ENCODE measurements at regions not wholly inside any gene's neighbourhood (a gene's known extent, or its start where the extent isn't known, plus 50 kb on each side); places are given as distances from the start of the nearest gene placed in this dataset.

DNA sequence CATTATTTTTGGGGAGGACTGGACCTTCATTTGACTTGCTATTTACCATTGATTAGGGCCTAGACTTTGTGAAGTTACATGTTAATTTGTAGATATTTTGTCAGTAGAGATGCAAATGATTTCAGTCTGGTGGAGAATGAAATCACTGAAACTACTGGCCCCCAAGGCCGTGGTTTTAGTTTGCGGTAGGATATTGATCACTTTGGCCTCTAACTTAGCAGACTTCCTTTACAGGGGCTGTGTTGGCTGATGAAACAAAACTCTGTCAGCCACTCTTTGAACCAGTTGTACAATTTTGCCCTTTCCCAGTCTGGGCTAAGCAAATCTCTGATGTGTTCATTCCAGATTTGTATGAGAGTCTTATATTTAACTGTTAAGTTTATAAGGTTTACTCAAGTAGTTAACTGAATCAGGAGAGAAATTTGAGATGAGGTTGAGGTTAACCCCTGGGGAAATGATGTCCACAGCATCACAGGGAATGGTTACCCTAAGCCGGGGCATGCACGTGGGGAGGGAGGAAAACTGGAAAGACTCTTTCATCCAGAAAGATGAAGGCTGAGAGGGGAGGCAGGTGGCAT, 105.7 kb upstream of the INSIG1 start:
- Histone ChIP-seq H3K27me3 (ENCODE audit: control insufficient read depth in 4 of 4, insufficient read depth in 4 of 4, low read length in 3 of 4) (no peaks in the 10 kb centered on the region), H3K4me3 (ENCODE audit: low read depth in 1 of 3, low read length in 3 of 3) (no peak overlapping the region), H3K27ac (ENCODE audit: low read depth in 1 of 2, low read length in 2 of 2) (no peak overlapping the region), H3K4me1 (ENCODE audit: control insufficient read depth in 4 of 4, insufficient read depth in 4 of 4, low read length in 3 of 4) (peaks cover 0 to 14% (median 10%) of the 10 kb centered on the region in 4 donors), H3K9me3 (ENCODE audit: control insufficient read depth in 4 of 4, low read length in 3 of 4) (no peaks in the 10 kb centered on the region), H3K9ac (ENCODE audit: low read depth in 1 of 2, low read length in 2 of 2) (no peak overlapping the region), H3K36me3 (ENCODE audit: control insufficient read depth in 4 of 4, insufficient read depth in 3 of 4, low read depth in 1 of 4, low read length in 3 of 4) (no peaks in the 10 kb centered on the region)
- WGBS: 88% methylated on average over 4 of the region's 4 CpGs
- TF ChIP-seq, protein P1, sequence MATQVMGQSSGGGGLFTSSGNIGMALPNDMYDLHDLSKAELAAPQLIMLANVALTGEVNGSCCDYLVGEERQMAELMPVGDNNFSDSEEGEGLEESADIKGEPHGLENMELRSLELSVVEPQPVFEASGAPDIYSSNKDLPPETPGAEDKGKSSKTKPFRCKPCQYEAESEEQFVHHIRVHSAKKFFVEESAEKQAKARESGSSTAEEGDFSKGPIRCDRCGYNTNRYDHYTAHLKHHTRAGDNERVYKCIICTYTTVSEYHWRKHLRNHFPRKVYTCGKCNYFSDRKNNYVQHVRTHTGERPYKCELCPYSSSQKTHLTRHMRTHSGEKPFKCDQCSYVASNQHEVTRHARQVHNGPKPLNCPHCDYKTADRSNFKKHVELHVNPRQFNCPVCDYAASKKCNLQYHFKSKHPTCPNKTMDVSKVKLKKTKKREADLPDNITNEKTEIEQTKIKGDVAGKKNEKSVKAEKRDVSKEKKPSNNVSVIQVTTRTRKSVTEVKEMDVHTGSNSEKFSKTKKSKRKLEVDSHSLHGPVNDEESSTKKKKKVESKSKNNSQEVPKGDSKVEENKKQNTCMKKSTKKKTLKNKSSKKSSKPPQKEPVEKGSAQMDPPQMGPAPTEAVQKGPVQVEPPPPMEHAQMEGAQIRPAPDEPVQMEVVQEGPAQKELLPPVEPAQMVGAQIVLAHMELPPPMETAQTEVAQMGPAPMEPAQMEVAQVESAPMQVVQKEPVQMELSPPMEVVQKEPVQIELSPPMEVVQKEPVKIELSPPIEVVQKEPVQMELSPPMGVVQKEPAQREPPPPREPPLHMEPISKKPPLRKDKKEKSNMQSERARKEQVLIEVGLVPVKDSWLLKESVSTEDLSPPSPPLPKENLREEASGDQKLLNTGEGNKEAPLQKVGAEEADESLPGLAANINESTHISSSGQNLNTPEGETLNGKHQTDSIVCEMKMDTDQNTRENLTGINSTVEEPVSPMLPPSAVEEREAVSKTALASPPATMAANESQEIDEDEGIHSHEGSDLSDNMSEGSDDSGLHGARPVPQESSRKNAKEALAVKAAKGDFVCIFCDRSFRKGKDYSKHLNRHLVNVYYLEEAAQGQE (IDR thresholded peaks at IDR 0.05): no peak
- TF ChIP-seq, protein P2, sequence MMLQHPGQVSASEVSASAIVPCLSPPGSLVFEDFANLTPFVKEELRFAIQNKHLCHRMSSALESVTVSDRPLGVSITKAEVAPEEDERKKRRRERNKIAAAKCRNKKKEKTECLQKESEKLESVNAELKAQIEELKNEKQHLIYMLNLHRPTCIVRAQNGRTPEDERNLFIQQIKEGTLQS (IDR thresholded peaks at IDR 0.05): no peak
- no peak for TF ChIP-seq YY1 (IDR thresholded peaks at IDR 0.05)
- TF ChIP-seq FOXA2 (IDR thresholded peaks at IDR 0.05): no peak
- no peak for DNase-seq (ENCODE audit: low spot score)

DNA sequence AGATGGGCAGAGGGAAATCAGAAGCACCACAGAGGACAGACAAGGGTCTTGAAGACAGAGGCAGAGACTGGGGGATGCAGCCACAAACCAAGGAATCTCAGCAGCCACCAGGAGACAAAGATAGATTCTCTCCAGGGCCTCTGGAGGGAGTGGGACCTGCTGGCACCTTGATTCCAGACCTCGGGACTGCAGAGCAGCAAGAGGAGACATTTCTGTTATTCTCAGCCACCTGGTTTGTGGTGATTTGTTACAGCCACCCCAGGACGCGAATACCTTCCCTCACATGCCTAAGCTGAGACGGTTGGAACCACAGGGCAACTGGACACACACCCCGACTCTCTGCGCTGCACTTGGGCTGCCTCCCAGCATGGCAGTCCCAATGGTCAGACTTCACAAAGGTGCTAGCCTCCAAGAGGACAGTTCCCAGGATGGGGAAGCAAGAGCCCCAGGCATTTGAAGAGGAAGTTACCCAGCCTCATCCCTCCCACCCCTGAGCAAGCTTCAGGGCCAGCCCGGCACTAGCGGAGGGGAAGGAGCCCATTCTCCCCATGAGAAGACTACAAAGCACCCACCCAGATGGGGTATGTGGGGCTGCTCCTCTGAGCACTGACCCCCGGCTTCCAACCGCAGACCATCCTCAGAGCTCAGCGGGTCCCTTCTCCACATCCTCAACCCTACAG, 104.6 kb upstream of the INSIG1 start:
- Histone ChIP-seq H3K4me1 (ENCODE audit: control insufficient read depth in 4 of 4, insufficient read depth in 4 of 4, low read length in 3 of 4) (peaks cover 0 to 14% (median 10%) of the 10 kb centered on the region in 4 donors), H3K27me3 (ENCODE audit: control insufficient read depth in 4 of 4, insufficient read depth in 4 of 4, low read length in 3 of 4) (no peaks in the 10 kb centered on the region), H3K9me3 (ENCODE audit: control insufficient read depth in 4 of 4, low read length in 3 of 4) (no peaks in the 10 kb centered on the region), H3K4me3 (ENCODE audit: low read depth in 1 of 3, low read length in 3 of 3) (no peak overlapping the region), H3K9ac (ENCODE audit: low read depth in 1 of 2, low read length in 2 of 2) (no peak overlapping the region), H3K36me3 (ENCODE audit: control insufficient read depth in 4 of 4, insufficient read depth in 3 of 4, low read depth in 1 of 4, low read length in 3 of 4) (no peaks in the 10 kb centered on the region), H3K27ac (ENCODE audit: low read depth in 1 of 2, low read length in 2 of 2) (no peak overlapping the region)
- no peak for DNase-seq (ENCODE audit: low spot score)
- 92% methylated on average over 11 of the region's 11 CpGs for WGBS
- TF ChIP-seq FOXA1 (IDR thresholded peaks at IDR 0.05) (no peak), HNF4G (IDR thresholded peaks at IDR 0.05) (no peak), NR2F2 (IDR thresholded peaks at IDR 0.05) (no peak), HNF4A (conservative IDR thresholded peaks at IDR 0.05) (no peak), JUND (IDR thresholded peaks at IDR 0.05) (no peak), RAD21 (IDR thresholded peaks at IDR 0.05) (no peak), GABPA (IDR thresholded peaks at IDR 0.05 in 1 of 2, conservative IDR thresholded peaks at IDR 0.05 in 1 of 2) (no peak), EGR1 (IDR thresholded peaks at IDR 0.05; ENCODE audit: low read depth in 2 of 2) (no peak), YY1 (IDR thresholded peaks at IDR 0.05) (no peak), SP1 (IDR thresholded peaks at IDR 0.05) (no peak), TAF1 (conservative IDR thresholded peaks at IDR 0.05) (no peak), RXRA (IDR thresholded peaks at IDR 0.05) (no peak), FOXA2 (IDR thresholded peaks at IDR 0.05) (no peak)
- TF ChIP-seq, protein P3, sequence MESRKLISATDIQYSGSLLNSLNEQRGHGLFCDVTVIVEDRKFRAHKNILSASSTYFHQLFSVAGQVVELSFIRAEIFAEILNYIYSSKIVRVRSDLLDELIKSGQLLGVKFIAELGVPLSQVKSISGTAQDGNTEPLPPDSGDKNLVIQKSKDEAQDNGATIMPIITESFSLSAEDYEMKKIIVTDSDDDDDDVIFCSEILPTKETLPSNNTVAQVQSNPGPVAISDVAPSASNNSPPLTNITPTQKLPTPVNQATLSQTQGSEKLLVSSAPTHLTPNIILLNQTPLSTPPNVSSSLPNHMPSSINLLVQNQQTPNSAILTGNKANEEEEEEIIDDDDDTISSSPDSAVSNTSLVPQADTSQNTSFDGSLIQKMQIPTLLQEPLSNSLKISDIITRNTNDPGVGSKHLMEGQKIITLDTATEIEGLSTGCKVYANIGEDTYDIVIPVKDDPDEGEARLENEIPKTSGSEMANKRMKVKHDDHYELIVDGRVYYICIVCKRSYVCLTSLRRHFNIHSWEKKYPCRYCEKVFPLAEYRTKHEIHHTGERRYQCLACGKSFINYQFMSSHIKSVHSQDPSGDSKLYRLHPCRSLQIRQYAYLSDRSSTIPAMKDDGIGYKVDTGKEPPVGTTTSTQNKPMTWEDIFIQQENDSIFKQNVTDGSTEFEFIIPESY (IDR thresholded peaks at IDR 0.05): no peak
- TF ChIP-seq, protein P2 (IDR thresholded peaks at IDR 0.05): no peak
- TF ChIP-seq, protein P4, sequence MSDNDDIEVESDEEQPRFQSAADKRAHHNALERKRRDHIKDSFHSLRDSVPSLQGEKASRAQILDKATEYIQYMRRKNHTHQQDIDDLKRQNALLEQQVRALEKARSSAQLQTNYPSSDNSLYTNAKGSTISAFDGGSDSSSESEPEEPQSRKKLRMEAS (IDR thresholded peaks at IDR 0.05): no peak
- TF ChIP-seq, protein P1 (IDR thresholded peaks at IDR 0.05): no peak
- TF ChIP-seq, protein P5, sequence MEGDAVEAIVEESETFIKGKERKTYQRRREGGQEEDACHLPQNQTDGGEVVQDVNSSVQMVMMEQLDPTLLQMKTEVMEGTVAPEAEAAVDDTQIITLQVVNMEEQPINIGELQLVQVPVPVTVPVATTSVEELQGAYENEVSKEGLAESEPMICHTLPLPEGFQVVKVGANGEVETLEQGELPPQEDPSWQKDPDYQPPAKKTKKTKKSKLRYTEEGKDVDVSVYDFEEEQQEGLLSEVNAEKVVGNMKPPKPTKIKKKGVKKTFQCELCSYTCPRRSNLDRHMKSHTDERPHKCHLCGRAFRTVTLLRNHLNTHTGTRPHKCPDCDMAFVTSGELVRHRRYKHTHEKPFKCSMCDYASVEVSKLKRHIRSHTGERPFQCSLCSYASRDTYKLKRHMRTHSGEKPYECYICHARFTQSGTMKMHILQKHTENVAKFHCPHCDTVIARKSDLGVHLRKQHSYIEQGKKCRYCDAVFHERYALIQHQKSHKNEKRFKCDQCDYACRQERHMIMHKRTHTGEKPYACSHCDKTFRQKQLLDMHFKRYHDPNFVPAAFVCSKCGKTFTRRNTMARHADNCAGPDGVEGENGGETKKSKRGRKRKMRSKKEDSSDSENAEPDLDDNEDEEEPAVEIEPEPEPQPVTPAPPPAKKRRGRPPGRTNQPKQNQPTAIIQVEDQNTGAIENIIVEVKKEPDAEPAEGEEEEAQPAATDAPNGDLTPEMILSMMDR (IDR thresholded peaks at IDR 0.05; ENCODE audit: low read depth, low read length, missing input control): no peak
